HCT116 (cell line): ENCODE measurements at regions not wholly inside any gene's neighbourhood (a gene's known extent, or its start where the extent isn't known, plus 50 kb on each side); places are given as distances from the start of the nearest gene placed in this dataset.

Source experiments
- ELF1 ChIP-seq: IDR thresholded peaks from 2 replicates; pipeline ENCODE4 v1.6.1; 2012; ENCODE audit warnings: low read depth, borderline replicate concordance
- EZH2 ChIP-seq: fragments of 200-600 bp; sonication (generic); IDR thresholded peaks from 2 replicates; pipeline ENCODE4 v1.6.1; 2017; ENCODE audit warnings: antibody characterized with exemption, mixed run types
- EZH2phosphoT487 ChIP-seq: fragments of 200-600 bp; IDR thresholded peaks from 2 replicates; pipeline ENCODE4 v1.6.1; 2018; ENCODE audit warnings: antibody characterized with exemption, borderline replicate concordance
- POLR2A ChIP-seq: IDR thresholded peaks from 2 replicates; pipeline ENCODE4 v1.7.0; 2011; ENCODE audit warnings: borderline replicate concordance; ENCODE audit not compliant: insufficient read depth, insufficient read length; ENCODE audit errors: extremely low read depth
- POLR2AphosphoS5 ChIP-seq: IDR thresholded peaks from 2 replicates; pipeline ENCODE4 v1.6.1; 2011; ENCODE audit warnings: mild to moderate bottlenecking, low read depth, low read length, moderate library complexity
- SIN3A ChIP-seq: IDR thresholded peaks from 2 replicates; pipeline ENCODE4 v1.6.1; 2012; ENCODE audit warnings: low read depth
- SRF ChIP-seq: IDR thresholded peaks from 2 replicates; pipeline ENCODE4 v1.6.1; 2012; ENCODE audit warnings: low read depth
- ZNF274 ChIP-seq: fragments of 200-500 bp; sonication (Bioruptor generic); IDR thresholded peaks from 2 replicates; pipeline ENCODE4 v1.6.1; 2014; ENCODE audit warnings: mild to moderate bottlenecking, low read depth, low read length, inconsistent platforms
- TF ChIP-seq, protein P1 (sequence below): IDR thresholded peaks from 2 replicates; pipeline ENCODE4 v1.6.1; 2011; ENCODE audit warnings: mild to moderate bottlenecking, low read length, moderate library complexity; ENCODE audit not compliant: insufficient replicate concordance; ENCODE audit errors: extremely low read depth
- TF ChIP-seq, protein P2 (sequence below), 3 experiments: fragments of 200-600 bp in 1 of 3; sonication (generic) in 1 of 3; IDR thresholded peaks in 2 of 3; conservative IDR thresholded peaks in 1 of 3; 2 replicates each; pipeline ENCODE4 v1.5.1; 2012 to 2017; ENCODE audit warnings: low read depth in 2 of 3, low read length in 2 of 3, antibody characterized with exemption in 1 of 3, borderline replicate concordance in 1 of 3, control low read depth in 1 of 3, mild to moderate bottlenecking in 1 of 3, mixed read lengths in 1 of 3, mixed run types in 1 of 3, moderate library complexity in 1 of 3; ENCODE audit not compliant: insufficient read depth in 1 of 3

DNA sequence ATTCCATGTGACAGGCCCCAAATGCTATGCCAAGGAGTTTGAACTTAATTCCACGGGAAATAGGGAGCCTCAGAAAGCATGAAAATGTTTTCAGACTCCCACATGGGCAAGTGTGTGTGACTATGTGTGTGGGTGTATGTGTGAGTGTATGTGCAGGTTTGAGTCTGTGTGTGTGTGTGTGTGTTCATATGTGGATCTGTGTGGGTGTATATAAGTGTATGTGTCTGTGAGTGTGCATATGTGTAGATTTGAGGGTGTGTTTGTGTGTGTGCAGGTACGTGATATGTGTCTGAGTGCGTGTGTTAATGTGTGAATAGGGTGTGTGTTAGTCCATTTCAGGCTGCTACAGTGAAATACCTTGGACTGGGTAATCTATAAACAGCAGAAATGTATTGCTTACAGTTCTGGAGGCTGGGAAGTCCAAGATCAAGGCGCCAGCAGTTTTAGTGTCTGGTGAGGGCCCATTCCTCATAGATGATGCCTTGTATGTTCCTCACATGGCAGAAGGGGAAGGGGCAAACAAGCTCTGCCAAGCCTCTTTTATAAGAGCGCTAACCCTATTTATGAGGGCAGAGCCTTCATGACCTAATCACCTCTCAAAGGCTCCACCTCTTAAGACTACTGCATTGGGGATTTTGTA, 181.1 kb upstream of the TAB2 start:
- TF ChIP-seq, protein P1, sequence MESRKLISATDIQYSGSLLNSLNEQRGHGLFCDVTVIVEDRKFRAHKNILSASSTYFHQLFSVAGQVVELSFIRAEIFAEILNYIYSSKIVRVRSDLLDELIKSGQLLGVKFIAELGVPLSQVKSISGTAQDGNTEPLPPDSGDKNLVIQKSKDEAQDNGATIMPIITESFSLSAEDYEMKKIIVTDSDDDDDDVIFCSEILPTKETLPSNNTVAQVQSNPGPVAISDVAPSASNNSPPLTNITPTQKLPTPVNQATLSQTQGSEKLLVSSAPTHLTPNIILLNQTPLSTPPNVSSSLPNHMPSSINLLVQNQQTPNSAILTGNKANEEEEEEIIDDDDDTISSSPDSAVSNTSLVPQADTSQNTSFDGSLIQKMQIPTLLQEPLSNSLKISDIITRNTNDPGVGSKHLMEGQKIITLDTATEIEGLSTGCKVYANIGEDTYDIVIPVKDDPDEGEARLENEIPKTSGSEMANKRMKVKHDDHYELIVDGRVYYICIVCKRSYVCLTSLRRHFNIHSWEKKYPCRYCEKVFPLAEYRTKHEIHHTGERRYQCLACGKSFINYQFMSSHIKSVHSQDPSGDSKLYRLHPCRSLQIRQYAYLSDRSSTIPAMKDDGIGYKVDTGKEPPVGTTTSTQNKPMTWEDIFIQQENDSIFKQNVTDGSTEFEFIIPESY, result no peak
- TF ChIP-seq POLR2A (no peak), ZNF274 (no peak), EZH2 (no peak), EZH2phosphoT487 (no peak), POLR2AphosphoS5 (no peak), ELF1 (no peak), SRF (no peak), SIN3A (no peak)
- TF ChIP-seq, protein P2, sequence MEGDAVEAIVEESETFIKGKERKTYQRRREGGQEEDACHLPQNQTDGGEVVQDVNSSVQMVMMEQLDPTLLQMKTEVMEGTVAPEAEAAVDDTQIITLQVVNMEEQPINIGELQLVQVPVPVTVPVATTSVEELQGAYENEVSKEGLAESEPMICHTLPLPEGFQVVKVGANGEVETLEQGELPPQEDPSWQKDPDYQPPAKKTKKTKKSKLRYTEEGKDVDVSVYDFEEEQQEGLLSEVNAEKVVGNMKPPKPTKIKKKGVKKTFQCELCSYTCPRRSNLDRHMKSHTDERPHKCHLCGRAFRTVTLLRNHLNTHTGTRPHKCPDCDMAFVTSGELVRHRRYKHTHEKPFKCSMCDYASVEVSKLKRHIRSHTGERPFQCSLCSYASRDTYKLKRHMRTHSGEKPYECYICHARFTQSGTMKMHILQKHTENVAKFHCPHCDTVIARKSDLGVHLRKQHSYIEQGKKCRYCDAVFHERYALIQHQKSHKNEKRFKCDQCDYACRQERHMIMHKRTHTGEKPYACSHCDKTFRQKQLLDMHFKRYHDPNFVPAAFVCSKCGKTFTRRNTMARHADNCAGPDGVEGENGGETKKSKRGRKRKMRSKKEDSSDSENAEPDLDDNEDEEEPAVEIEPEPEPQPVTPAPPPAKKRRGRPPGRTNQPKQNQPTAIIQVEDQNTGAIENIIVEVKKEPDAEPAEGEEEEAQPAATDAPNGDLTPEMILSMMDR (IDR thresholded peaks at IDR 0.05 in 2 of 3, conservative IDR thresholded peaks at IDR 0.05 in 1 of 3; ENCODE audit: borderline replicate concordance in 1 of 3, insufficient read depth in 1 of 3, low read depth in 2 of 3, low read length in 2 of 3), result no peak
